ENCODE measurements at regions not wholly inside any gene's neighbourhood (a gene's known extent, or its start where the extent isn't known, plus 50 kb on each side); places are given as distances from the start of the nearest gene placed in this dataset.

DNA sequence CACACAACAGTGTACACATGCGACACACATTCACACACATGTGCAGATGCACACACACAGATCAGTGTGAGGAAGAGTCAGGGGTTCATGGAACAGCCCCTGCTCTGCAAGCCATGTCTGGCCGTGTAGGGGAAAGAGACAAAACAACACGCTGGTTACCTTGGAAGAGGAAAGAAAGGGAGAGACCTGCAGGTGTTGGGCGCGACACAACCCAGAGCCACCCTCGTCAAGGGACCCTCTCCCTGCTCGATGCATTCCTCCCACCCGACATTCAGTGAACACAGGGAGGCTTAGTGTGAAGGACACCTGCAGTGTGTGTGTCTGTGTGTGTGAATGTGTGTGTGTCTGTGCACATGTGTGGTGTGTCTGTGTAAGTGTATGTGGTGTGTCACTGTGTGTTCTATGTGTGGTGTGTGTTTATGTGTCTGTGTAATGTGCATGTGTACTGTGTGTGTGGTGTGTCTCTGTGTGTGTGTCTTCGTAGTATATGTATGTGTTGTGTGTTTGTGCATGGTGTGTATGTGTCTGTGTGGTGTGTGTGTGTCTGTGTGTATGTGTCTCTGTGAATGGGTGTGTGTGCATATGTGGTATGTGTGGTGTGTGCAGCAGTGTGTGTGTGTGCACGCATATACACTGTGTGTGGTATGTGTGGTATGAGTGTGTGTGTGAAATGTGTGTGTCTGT is 69.5 kb upstream of the PITRM1 start:
- H3K4me3 Mint-ChIP-seq, result no peak overlapping the region
- Histone ChIP-seq H3K4me3 (no peak overlapping the region), H3K36me3 (no peaks in the 10 kb centered on the region), H3F3A (ENCODE audit: low read depth) (no peaks in the 10 kb centered on the region), H2AFZ (replicated peaks) (no peak overlapping the region), H3K4me1 (no peaks in the 10 kb centered on the region), H3K27me3 (peaks cover 10% of the 10 kb centered on the region), H3K79me2 (ENCODE audit: low read depth) (no peaks in the 10 kb centered on the region), H3K9ac (no peak overlapping the region), H3K4me2 (no peak overlapping the region), H3K9me3 (ENCODE audit: low read depth) (no peaks in the 10 kb centered on the region), H3K27ac (no peak overlapping the region), H4K20me1 (ENCODE audit: low read depth) (no peaks in the 10 kb centered on the region)
- H3K9me3 Mint-ChIP-seq, result peaks cover 2% of the 10 kb centered on the region
- H3K27ac Mint-ChIP-seq, result no peak overlapping the region
- peaks cover 8% of the 10 kb centered on the region for H3K27me3 Mint-ChIP-seq (ENCODE audit: insufficient read depth, low read depth)
- TF ChIP-seq, protein P1, sequence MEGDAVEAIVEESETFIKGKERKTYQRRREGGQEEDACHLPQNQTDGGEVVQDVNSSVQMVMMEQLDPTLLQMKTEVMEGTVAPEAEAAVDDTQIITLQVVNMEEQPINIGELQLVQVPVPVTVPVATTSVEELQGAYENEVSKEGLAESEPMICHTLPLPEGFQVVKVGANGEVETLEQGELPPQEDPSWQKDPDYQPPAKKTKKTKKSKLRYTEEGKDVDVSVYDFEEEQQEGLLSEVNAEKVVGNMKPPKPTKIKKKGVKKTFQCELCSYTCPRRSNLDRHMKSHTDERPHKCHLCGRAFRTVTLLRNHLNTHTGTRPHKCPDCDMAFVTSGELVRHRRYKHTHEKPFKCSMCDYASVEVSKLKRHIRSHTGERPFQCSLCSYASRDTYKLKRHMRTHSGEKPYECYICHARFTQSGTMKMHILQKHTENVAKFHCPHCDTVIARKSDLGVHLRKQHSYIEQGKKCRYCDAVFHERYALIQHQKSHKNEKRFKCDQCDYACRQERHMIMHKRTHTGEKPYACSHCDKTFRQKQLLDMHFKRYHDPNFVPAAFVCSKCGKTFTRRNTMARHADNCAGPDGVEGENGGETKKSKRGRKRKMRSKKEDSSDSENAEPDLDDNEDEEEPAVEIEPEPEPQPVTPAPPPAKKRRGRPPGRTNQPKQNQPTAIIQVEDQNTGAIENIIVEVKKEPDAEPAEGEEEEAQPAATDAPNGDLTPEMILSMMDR (IDR thresholded peaks at IDR 0.05), result no peak
- no peak for TF ChIP-seq EZH2phosphoT487 (IDR thresholded peaks at IDR 0.05)
- no peak for TF ChIP-seq EZH2 (IDR thresholded peaks at IDR 0.05)
- peaks cover 22% of the 10 kb centered on the region for H3K4me1 Mint-ChIP-seq
- DNase-seq (ENCODE audit: low spot score), result no peak
- no peaks in the 10 kb centered on the region for H3K36me3 Mint-ChIP-seq

DNA sequence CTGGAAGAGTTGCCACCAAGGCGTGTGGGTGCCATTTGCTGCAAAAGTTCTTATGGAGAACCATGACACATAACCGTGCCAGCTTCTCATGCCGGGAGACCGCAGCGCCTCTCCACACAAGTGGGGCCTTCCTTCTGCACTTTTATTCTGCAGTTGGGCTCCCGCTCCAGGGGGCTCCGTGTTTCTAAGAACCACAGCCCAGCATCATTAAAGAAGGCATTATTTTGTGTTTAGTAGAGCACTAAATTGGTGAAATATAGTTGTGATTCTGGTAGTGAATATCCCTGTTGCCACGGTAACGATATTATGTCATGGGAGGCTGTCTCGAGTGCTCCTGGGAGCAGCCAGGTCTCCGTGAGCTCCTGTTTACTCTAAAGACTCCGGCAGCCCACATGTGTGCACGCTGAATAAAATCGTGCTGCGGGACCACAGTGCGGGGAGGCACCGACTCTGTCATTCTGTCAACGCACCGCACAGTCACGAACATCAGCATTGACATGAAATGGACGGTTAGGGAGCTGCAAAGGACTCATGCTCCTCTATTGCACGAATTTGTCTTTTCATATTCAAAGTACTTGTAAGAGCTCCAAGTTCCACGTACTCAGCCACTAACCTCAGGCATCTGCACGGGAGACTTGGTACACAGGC is 68.8 kb upstream of the PITRM1 start:
- Histone ChIP-seq H3K27ac (no peak overlapping the region), H3K27me3 (peaks cover 10% of the 10 kb centered on the region), H3K79me2 (ENCODE audit: low read depth) (no peaks in the 10 kb centered on the region), H4K20me1 (ENCODE audit: low read depth) (no peaks in the 10 kb centered on the region), H3K9me3 (ENCODE audit: low read depth) (no peaks in the 10 kb centered on the region), H2AFZ (replicated peaks) (no peak overlapping the region), H3K4me3 (no peak overlapping the region), H3K9ac (no peak overlapping the region), H3K36me3 (no peaks in the 10 kb centered on the region), H3K4me2 (no peak overlapping the region), H3K4me1 (no peaks in the 10 kb centered on the region), H3F3A (ENCODE audit: low read depth) (no peaks in the 10 kb centered on the region)
- peaks cover 29% of the 10 kb centered on the region for H3K4me1 Mint-ChIP-seq
- no peak for DNase-seq (ENCODE audit: low spot score)
- no peak overlapping the region for H3K27ac Mint-ChIP-seq
- no peak overlapping the region for H3K4me3 Mint-ChIP-seq
- H3K9me3 Mint-ChIP-seq, result peaks cover 2% of the 10 kb centered on the region
- peaks cover 9% of the 10 kb centered on the region for H3K27me3 Mint-ChIP-seq (ENCODE audit: insufficient read depth, low read depth)
- no peaks in the 10 kb centered on the region for H3K36me3 Mint-ChIP-seq
- no peak for TF ChIP-seq EZH2phosphoT487 (IDR thresholded peaks at IDR 0.05)

DNA sequence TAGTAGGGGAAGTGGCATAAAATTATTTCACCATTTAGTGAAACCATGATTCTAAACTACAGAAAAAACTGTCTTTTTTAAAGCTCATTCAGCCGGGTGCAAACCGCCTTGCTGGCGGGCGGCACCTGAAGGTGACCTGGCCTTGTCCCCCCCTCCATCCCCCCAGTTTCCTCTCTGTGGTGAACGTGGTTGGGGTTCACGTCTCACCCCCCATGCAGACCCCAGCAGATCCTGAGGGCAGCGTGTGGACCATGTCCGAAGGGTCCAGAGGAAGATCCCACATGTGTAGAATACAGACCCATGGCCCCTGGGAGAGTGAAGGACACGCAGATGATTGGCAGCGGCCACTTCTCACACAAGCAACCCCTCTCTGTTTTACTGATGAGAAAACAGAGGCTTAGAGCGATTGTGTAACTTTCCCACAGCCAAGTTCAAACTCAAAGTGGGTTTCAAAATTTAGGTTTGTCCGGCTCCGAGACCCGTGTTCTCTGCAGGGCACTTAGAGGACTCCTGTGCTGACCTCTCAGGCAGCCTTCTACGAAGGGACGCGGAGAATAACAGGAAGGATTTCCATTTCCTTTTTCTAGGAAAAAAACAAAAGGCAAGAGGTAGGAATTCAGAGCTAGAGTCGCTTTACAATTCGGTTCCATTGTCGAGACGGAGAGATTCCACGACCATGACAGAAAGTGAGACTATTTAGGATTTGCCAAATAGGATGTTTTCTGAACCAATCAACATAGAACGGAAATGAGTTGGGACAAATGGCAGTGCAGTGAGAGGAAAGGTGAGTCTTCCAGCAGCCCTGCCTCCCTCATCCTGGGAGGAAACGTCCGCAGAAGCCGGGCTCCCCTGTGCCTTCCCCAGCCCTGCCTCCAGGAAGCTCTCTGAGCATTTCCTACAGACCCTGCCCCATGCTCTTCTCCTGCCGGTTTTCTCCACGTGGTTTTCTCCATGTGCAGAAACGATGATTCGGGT is 67.6 kb upstream of the PITRM1 start:
- DNase-seq (ENCODE audit: low spot score), result no peak
- Histone ChIP-seq H3K27me3 (peaks cover 10% of the 10 kb centered on the region), H3K4me3 (no peak overlapping the region), H3K36me3 (no peaks in the 10 kb centered on the region), H3K4me1 (no peaks in the 10 kb centered on the region), H4K20me1 (ENCODE audit: low read depth) (no peaks in the 10 kb centered on the region), H3K79me2 (ENCODE audit: low read depth) (no peaks in the 10 kb centered on the region), H2AFZ (replicated peaks) (no peak overlapping the region), H3F3A (ENCODE audit: low read depth) (no peaks in the 10 kb centered on the region), H3K9me3 (ENCODE audit: low read depth) (no peaks in the 10 kb centered on the region), H3K4me2 (no peak overlapping the region), H3K9ac (no peak overlapping the region), H3K27ac (no peak overlapping the region)
- peaks cover 2% of the 10 kb centered on the region for H3K9me3 Mint-ChIP-seq
- H3K4me3 Mint-ChIP-seq, result no peak overlapping the region
- peaks cover 33% of the 10 kb centered on the region for H3K4me1 Mint-ChIP-seq
- peak overlapping the region; percentile 14 for H3K27ac Mint-ChIP-seq
- H3K27me3 Mint-ChIP-seq (ENCODE audit: insufficient read depth, low read depth), result peaks cover 8% of the 10 kb centered on the region
- no peaks in the 10 kb centered on the region for H3K36me3 Mint-ChIP-seq
- TF ChIP-seq EZH2 (IDR thresholded peaks at IDR 0.05) (no peak), EZH2phosphoT487 (IDR thresholded peaks at IDR 0.05) (no peak)
- TF ChIP-seq, protein P1 (IDR thresholded peaks at IDR 0.05), result no peak

Measured in neural progenitor cell (in vitro differentiated cells).